HG03139 (cell line): ENCODE measurements at regions not wholly inside any gene's neighbourhood (a gene's known extent, or its start where the extent isn't known, plus 50 kb on each side); places are given as distances from the start of the nearest gene placed in this dataset.
"Not testable (repeated sequence)": the region's sequence is repeated elsewhere in the genome, so short reads cannot be mapped to it uniquely, and the experiment has no call there.

Source experiments
- ATAC-seq: cut with Tn5 transposase; IDR thresholded peaks from one replicate; pipeline ENCODE4 v1.9.1; 2021; ENCODE audit not compliant: unreplicated experiment

DNA sequence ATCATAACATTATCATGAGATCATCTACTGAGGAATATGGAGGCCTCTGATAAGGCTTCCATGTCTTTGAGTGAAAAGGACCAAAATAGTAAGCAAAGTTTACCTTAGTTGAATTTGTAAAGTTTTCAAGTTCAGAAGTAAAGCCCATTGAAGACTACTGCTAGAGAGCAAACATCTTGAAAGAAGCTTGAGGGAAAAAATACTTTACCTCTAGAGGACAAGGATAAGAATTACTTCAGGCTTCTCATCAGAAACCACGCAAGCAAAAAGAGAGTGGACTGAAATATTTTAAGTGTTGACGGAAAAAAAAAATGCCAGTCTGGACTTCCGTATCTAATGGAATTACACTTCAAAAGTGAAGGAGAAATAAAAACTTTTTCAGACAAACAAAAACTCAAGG, 114.3 kb downstream of the MPP7 start:
- ATAC-seq: no peak

- no peak for ATAC-seq
Measured at GRCh38 chr10:28186887-28187578, 115.8 kb downstream of the MPP7 start.

DNA sequence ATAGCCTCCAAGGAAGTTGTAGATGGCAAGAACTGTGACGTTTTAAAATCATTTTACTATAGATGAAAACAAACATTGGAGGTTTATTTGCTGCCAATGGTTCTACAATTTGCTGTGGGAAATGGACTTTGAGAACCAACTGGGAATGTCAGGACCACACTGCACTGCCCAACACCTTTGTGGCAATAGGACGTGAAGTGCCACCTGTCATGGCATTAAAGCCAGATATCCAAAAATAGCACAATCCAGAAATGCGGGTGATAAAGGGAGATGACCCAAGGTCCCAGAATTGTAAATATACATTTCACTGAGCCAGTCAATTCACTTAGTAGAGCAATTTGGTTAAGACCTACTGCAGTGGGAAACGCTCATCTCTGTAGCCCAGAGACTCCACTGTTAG, 116.4 kb downstream of the MPP7 start:
- ATAC-seq: no peak

DNA sequence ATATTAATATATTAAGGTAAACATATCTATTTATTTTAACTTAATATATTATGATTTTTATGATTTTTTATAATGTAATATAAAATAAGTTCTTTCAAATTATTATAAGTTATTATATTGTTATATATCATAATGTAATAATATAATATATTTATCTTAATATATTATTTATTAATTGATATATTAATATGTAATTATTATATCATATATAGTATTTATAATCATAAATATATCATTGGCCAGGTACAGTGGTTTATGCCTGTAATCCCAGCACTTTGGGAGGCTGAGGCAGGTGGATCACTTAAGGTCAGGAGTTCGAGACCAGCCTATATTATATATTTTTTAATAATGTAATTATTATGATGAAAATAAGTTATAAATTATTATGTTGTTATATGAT, 118.1 kb downstream of the MPP7 start:
- no peak for ATAC-seq

DNA sequence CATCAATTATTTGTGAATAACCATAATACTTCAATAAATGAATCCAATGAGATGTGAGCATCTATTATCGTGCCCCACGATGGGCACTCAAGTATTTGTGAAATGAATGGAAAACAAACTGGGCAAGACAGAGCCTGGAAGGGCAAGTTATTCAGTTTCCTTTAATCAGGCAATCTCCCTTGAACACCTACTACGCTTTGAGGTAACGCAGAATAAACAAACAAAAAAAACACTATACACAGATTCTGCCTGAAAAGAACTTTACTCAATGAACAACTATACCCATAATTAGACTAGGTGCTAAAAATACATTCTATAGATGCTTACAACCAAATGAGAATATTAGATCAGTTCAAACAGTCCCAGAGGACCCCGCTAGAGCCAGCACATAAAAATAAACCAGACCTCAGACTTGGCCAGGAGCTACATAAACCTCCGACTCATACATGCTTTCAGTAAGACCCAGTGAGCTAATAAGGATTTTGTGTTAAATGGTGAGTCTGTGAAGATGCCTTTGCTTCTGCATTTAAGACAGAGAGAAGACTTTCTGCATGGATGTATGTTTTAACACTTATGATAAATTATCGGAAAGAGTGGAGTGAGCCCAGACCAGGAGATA, 121.3 kb downstream of the MPP7 start:
- no peak for ATAC-seq

DNA sequence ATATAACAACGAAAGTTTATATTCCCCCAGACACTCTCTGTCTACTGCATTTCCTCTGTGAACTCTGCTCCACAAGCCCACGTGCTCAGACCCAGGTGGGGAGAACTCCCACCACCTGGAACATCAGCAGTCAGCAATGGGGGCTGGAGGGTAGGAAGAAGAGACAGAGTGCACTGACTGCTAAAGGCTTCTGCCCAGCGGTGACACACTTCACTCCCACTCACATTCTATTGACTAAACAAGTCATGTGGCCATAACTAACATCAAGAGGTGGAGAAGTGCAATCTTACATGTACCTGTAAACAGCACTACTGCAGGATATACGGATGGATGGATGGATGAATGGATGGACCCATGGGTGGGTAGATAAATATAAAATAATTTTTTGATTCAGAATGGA, 122.2 kb downstream of the MPP7 start:
- no peak for ATAC-seq

- no peak for ATAC-seq
Measured at GRCh38 chr10:28179743-28180099, 123.1 kb downstream of the MPP7 start.

- no peak for ATAC-seq
Measured at GRCh38 chr10:28179006-28179742, 123.7 kb downstream of the MPP7 start.

GRCh38 chr10:28177944-28178637, 124.8 kb downstream of the MPP7 start:
- ATAC-seq: peak; percentile 61

DNA sequence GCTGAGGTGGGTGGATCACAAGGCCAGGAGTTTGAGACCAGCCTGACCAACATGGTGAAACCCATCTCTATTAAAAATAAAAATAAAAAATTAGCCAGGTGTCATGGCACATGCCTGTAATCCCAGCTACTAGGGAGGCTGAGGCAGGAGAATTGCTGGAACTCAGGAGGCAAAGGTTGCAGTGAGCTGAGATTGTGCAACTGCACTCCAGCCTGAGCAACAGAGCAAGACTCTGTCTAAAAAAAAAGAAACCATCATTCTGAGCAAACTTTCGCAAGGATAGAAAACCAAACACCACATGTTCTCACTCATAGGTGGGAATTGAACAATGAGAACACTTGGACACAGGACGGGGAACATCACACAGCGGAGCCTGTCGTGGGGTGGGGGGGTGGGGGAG, 126.4 kb downstream of the MPP7 start:
- ATAC-seq: not testable (repeated sequence)

DNA sequence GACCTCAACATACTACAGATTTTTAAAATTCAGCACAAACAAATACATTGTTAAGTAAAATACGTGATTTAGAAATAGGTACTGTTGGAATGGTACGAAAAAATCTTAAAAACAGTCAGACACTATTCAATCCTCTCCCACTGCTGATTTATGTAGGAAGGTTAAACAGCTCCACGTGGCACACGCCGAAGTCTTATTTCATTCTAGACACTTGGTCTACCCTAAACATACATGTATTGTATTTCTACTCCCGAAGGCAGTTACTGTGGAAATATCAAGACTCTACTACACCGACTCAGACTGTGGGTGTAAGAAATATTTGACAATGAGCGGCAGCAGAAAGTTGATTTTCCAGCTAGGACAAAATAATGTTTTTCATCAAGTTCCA, 130.6 kb downstream of the MPP7 start:
- ATAC-seq: no peak

GRCh38 chr10:28171468-28172222, 131.2 kb downstream of the MPP7 start:
- ATAC-seq: no peak

GRCh38 chr10:28169525-28169924, 133.3 kb downstream of the MPP7 start:
- ATAC-seq: peak; percentile 89

- no peak for ATAC-seq
Measured at GRCh38 chr10:28160866-28161405, 141.9 kb downstream of the MPP7 start.

GRCh38 chr10:28157379-28157778, 145.5 kb downstream of the MPP7 start:
- ATAC-seq: no peak

DNA sequence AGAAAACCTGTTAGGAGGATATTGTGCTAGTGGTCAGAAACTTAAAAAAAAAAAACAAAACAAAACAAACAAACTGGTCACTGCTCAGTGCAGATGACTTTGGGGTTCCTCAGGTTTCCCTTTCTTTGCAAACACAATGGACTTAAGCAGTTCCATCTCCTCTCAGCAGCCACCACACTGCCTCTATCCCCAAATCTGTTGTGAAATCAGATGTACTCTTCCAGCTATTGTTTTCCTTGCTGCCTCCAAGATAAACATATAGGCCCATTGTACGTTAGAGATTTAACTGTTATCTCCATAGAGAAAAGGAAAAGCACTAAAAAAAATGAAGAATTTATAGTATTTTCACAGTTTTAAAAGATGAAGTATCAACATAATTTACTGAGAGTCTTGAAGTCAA, 147.1 kb downstream of the MPP7 start:
- no peak for ATAC-seq

DNA sequence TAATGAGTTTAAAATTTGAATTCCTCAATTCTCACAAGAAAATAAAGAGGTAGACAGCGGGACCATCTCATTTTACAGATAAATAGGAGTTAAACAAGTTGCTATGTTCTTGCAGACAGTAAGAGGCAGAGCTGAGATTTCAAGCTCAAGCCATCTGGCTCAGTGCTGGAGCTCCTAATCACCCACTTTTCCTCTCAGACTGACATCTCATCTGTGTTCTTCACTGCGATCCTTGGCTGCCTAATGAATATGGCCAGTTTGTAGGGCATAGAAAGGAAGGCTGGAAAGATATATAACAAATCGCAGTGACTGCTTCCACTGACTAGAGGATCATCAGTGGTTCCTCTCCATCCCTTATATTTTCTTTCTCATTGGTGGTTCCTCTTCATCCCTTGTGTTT, 151.2 kb downstream of the MPP7 start:
- no peak for ATAC-seq

- ATAC-seq: no peak
Measured at GRCh38 chr10:28149746-28150145, 150.9 kb upstream of the ODAD2 start.

DNA sequence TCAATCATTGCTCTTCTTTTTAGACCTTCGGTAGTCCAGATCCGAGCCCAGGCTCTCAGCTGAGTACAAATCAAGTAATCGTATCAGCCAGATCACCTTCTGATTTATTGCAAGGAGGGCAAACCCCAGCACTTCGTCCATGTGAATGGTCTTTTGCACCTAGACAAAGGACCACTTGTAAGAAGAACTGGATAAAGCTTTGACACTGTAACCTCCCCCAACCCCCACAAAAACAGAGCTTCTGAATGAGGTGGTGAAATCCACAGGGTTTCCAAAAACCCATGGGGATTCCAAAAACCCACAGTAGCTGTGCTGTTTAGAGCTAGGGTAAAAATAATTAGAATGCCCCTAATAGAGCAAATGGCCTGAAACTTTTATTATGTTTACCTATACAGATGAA, 148.8 kb upstream of the ODAD2 start:
- no peak for ATAC-seq

DNA sequence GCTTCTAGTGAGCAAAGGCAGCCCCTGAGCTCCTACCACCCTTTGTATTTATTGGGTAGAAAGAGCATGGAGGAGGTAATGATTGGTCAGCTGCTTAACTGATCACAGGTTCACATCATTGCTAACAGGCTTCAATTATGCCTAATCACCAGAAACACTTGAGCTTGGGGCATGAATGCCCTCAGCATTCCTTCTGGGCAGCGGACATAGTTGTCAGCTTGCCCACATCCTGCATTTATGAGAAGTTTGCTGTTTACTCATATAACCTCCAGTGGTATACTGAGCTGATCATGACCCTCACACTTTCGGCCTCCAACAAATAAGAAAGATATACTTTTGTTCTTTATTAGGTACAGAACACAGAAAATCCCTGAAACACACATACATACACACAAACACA, 140.3 kb upstream of the ODAD2 start:
- ATAC-seq: no peak
